ENCODE measurements at regions not wholly inside any gene's neighbourhood (a gene's known extent, or its start where the extent isn't known, plus 50 kb on each side); places are given as distances from the start of the nearest gene placed in this dataset.

- no peaks in the 10 kb centered on the region for H3K36me3 Mint-ChIP-seq (ENCODE audit: insufficient read depth in 1 of 3, low read depth in 3 of 3)
- H3K14ac ChIP-seq (ENCODE audit: insufficient read depth, low read length), result no peak overlapping the region
- no peak for DNase-seq
- H2BK15ac ChIP-seq (ENCODE audit: low read depth, low read length), result no peak overlapping the region
- H2BK20ac ChIP-seq (ENCODE audit: low read depth, low read length, poor library complexity, severe bottlenecking), result no peak overlapping the region
- no peak overlapping the region for H3K4me3 Mint-ChIP-seq
- H2BK12ac ChIP-seq (ENCODE audit: insufficient read length, low read depth, low read length), result no peak overlapping the region
- WGBS (ENCODE audit: extremely low coverage, insufficient read length, low lambda C conversion rate), result no CpG with 5 or more reads among the region's 2 CpGs
- no peak for TF ChIP-seq CTCF (conservative IDR thresholded peaks at IDR 0.05)
- H3K18ac ChIP-seq (ENCODE audit: insufficient read length, low read depth, low read length), result no peak overlapping the region
- H3K27ac ChIP-seq (ENCODE audit: insufficient read length, low read depth, low read length), result no peak overlapping the region
- no peaks in the 10 kb centered on the region for H3K27me3 Mint-ChIP-seq (ENCODE audit: low read depth)
- no peak overlapping the region for H3K23ac ChIP-seq (ENCODE audit: insufficient read length, low read depth, low read length)
- no peaks in the 10 kb centered on the region for H3K23me2 ChIP-seq (ENCODE audit: insufficient read length, low read depth, low read length, poor library complexity, severe bottlenecking)
- no peak overlapping the region for H2BK5ac ChIP-seq (ENCODE audit: insufficient read length, low read length)
- H3K4me1 ChIP-seq (ENCODE audit: insufficient read depth, low read length), result no peaks in the 10 kb centered on the region
- no peak overlapping the region for H3K4me2 ChIP-seq (ENCODE audit: insufficient read depth, insufficient read length, low read length)
- H4K20me1 ChIP-seq (ENCODE audit: control insufficient read depth, insufficient read depth, insufficient read length), result no peaks in the 10 kb centered on the region
- no peak overlapping the region for H2BK120ac ChIP-seq (ENCODE audit: low read depth, low read length, poor library complexity, severe bottlenecking)
- no peaks in the 10 kb centered on the region for H3K27me3 ChIP-seq (ENCODE audit: insufficient read depth, low read length)
- H3K27ac Mint-ChIP-seq, result no peak overlapping the region
- H3K56ac ChIP-seq (ENCODE audit: insufficient read length, low read depth, low read length), result no peak overlapping the region
- H3K4me1 Mint-ChIP-seq, result no peaks in the 10 kb centered on the region
- H3K4ac ChIP-seq (ENCODE audit: low read depth, low read length), result no peak overlapping the region
- no peaks in the 10 kb centered on the region for H3K79me2 ChIP-seq (ENCODE audit: insufficient read depth, low read length)
- H3T11ph ChIP-seq (ENCODE audit: low read length), result no peak overlapping the region
- H3K9me3 ChIP-seq (ENCODE audit: control insufficient read depth, low read depth, low read length), result no peaks in the 10 kb centered on the region
- H3K9me3 Mint-ChIP-seq, result no peaks in the 10 kb centered on the region
- H4K91ac ChIP-seq (ENCODE audit: insufficient read length, low read depth, low read length), result no peak overlapping the region
- H3K9ac ChIP-seq (ENCODE audit: extremely low read depth, insufficient read length, low read length), result no peak overlapping the region
- H4K5ac ChIP-seq (ENCODE audit: insufficient read length, low read depth, low read length), result no peak overlapping the region
- no peak overlapping the region for H2AFZ ChIP-seq (ENCODE audit: low read length)
- no peak overlapping the region for H2AK5ac ChIP-seq (ENCODE audit: insufficient read length, low read length)
- H3K79me1 ChIP-seq (ENCODE audit: insufficient read depth, low read depth, low read length, poor library complexity, severe bottlenecking), result no peaks in the 10 kb centered on the region
- no peak overlapping the region for H4K8ac ChIP-seq (replicated peaks; ENCODE audit: insufficient read length, low read depth, low read length)
Measured at GRCh38 chr21:15539376-15539775, 190.4 kb upstream of the USP25 start.
